ENCODE measurements at regions not wholly inside any gene's neighbourhood (a gene's known extent, or its start where the extent isn't known, plus 50 kb on each side); places are given as distances from the start of the nearest gene placed in this dataset.

- TF ChIP-seq CTCF (IDR thresholded peaks at IDR 0.05; ENCODE audit: low read depth, low read length) (no peak), EZH2phosphoT487 (IDR thresholded peaks at IDR 0.05; ENCODE audit: low read depth) (no peak)
Observed at GRCh38 chr7:24472093-24472492, 101.2 kb upstream of the PALS2 start.

Measured in OCI-LY3 (cell line).